Gastrocnemius medialis (tissue), 4 donors: ENCODE measurements at regions not wholly inside any gene's neighbourhood (a gene's known extent, or its start where the extent isn't known, plus 50 kb on each side); places are given as distances from the start of the nearest gene placed in this dataset.

Experiments
- CTCF ChIP-seq, 5 experiments: fragments of 450-650 bp in 3 of 5; fragments of 200-600 bp in 2 of 5; sonication (generic) in 2 of 5; IDR thresholded peaks in 4 of 5; conservative IDR thresholded peaks in 1 of 5; 1 replicate in 4 of 5; 2 replicates in 1 of 5; pipeline ENCODE4 v1.5.1; 2016 to 2019; ENCODE audit warnings: antibody characterized with exemption in 5 of 5, mild to moderate bottlenecking in 3 of 5, moderate library complexity in 3 of 5
- POLR2A ChIP-seq, 2 donors: fragments of 450-650 bp; IDR thresholded peaks; one replicate each; pipeline ENCODE4 v1.6.1; 2017; ENCODE audit warnings: antibody characterized with exemption in 2 of 2, mild to moderate bottlenecking in 2 of 2, moderate library complexity in 2 of 2

GRCh38 chrX:151082077-151082948 lies 94.1 kb upstream of the GPR50 start:
- TF ChIP-seq CTCF (IDR thresholded peaks at IDR 0.05 in 4 of 5, conservative IDR thresholded peaks at IDR 0.05 in 1 of 5): peak; percentile 61 to 93 (median 87)
- no peak for TF ChIP-seq POLR2A (IDR thresholded peaks at IDR 0.05)
